ENCODE measurements at regions not wholly inside any gene's neighbourhood (a gene's known extent, or its start where the extent isn't known, plus 50 kb on each side); places are given as distances from the start of the nearest gene placed in this dataset.

DNA sequence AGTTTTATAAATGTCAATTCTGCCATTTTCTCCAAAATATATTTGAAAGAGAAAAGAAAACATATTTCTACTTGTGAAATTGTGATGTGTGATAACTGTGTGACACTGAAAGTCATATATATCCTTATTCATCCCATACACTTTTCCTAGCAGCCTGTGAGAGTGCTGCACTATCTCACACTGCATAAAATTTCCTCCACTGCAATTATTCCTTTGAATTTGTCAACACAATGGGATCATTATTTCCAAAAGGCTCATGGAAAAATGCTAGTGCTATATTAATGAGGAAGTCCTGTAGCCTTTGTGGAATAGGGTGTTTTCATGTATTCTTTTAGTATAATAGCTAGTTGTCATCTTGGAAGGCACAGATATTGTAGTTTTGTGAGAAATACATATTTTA, 504.1 kb downstream of the RPL10L start:
- Histone ChIP-seq H3K36me3 (replicated peaks; ENCODE audit: insufficient read depth, low read length) (no peaks in the 10 kb centered on the region), H3K9me2 (replicated peaks; ENCODE audit: insufficient read depth, low read length) (no peaks in the 10 kb centered on the region), H4K20me1 (ENCODE audit: insufficient read depth, low read length) (no peaks in the 10 kb centered on the region), H3K9me3 (replicated peaks; ENCODE audit: insufficient read depth, low read length) (no peaks in the 10 kb centered on the region), H3K27ac (ENCODE audit: low read length) (no peak overlapping the region), H3K9ac (ENCODE audit: low read length) (no peak overlapping the region), H3K4me1 (ENCODE audit: low read length) (no peaks in the 10 kb centered on the region), H2AFZ (ENCODE audit: low read length) (no peak overlapping the region), H3K4me3 (ENCODE audit: low read length) (no peak overlapping the region), H3K4me2 (ENCODE audit: low read depth, low read length) (no peak overlapping the region), H3F3A (ENCODE audit: insufficient read depth, low read length) (no peaks in the 10 kb centered on the region), H3K27me3 (replicated peaks; ENCODE audit: insufficient read depth, low read length) (no peaks in the 10 kb centered on the region), H3K79me2 (ENCODE audit: low read length) (no peaks in the 10 kb centered on the region)
- DNase-seq, result no peak
- TF ChIP-seq EZH2phosphoT487 (IDR thresholded peaks at IDR 0.05; ENCODE audit: low read length) (no peak), EZH2 (optimal IDR thresholded peaks at IDR 0.05; ENCODE audit: low read depth, low read length) (no peak)
- TF ChIP-seq, protein P1, sequence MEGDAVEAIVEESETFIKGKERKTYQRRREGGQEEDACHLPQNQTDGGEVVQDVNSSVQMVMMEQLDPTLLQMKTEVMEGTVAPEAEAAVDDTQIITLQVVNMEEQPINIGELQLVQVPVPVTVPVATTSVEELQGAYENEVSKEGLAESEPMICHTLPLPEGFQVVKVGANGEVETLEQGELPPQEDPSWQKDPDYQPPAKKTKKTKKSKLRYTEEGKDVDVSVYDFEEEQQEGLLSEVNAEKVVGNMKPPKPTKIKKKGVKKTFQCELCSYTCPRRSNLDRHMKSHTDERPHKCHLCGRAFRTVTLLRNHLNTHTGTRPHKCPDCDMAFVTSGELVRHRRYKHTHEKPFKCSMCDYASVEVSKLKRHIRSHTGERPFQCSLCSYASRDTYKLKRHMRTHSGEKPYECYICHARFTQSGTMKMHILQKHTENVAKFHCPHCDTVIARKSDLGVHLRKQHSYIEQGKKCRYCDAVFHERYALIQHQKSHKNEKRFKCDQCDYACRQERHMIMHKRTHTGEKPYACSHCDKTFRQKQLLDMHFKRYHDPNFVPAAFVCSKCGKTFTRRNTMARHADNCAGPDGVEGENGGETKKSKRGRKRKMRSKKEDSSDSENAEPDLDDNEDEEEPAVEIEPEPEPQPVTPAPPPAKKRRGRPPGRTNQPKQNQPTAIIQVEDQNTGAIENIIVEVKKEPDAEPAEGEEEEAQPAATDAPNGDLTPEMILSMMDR (IDR thresholded peaks at IDR 0.05; ENCODE audit: low read length), result no peak

DNA sequence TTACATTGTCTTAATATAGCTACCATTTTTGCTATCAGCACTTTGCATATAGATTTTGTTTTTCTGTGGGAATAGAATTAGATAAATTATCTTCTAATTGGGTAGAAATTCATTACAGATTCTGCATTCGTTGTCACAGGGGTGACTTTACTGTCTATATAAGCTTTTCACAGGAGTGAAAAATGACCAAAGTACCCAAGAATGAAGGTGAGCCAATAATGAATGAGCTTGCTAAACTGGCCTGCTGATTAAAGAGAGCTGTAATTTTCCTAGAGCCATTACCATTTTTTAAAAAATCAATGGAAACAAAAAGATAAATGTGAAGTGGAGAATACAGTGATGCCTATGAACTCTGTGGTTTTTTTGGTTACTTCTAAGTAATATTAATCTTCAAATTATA, 504.6 kb downstream of the RPL10L start:
- Histone ChIP-seq H3K27ac (ENCODE audit: low read length) (no peak overlapping the region), H3K9me2 (replicated peaks; ENCODE audit: insufficient read depth, low read length) (no peaks in the 10 kb centered on the region), H3K4me2 (ENCODE audit: low read depth, low read length) (no peak overlapping the region), H4K20me1 (ENCODE audit: insufficient read depth, low read length) (no peaks in the 10 kb centered on the region), H2AFZ (ENCODE audit: low read length) (no peak overlapping the region), H3K4me1 (ENCODE audit: low read length) (no peaks in the 10 kb centered on the region), H3K36me3 (replicated peaks; ENCODE audit: insufficient read depth, low read length) (no peaks in the 10 kb centered on the region), H3K4me3 (ENCODE audit: low read length) (no peak overlapping the region), H3K9me3 (replicated peaks; ENCODE audit: insufficient read depth, low read length) (no peaks in the 10 kb centered on the region), H3K79me2 (ENCODE audit: low read length) (no peaks in the 10 kb centered on the region), H3K9ac (ENCODE audit: low read length) (no peak overlapping the region), H3F3A (ENCODE audit: insufficient read depth, low read length) (no peaks in the 10 kb centered on the region), H3K27me3 (replicated peaks; ENCODE audit: insufficient read depth, low read length) (no peaks in the 10 kb centered on the region)
- TF ChIP-seq EZH2phosphoT487 (IDR thresholded peaks at IDR 0.05; ENCODE audit: low read length) (no peak), EZH2 (optimal IDR thresholded peaks at IDR 0.05; ENCODE audit: low read depth, low read length) (no peak)
- TF ChIP-seq, protein P1 (IDR thresholded peaks at IDR 0.05; ENCODE audit: low read length), result no peak
- no peak for DNase-seq

DNA sequence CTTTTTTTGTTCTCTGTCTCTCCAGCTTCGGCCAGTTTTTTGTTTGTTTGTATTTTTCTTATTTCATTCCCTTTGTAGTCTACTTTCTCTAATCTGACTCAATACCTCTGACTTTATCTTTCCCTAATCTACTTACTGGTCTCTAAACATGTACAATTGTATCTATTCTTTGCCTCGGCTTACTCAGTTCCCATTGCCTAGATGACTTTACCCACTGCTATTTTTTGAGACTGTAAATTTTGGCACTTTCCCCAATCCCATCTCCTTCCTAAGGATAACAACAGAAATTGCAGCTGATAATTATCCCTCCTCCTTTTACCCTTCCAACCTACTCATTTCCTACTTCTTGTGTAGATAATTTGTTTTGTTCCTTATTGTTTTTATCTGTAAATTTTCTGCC, 511.1 kb downstream of the RPL10L start:
- TF ChIP-seq EZH2 (optimal IDR thresholded peaks at IDR 0.05; ENCODE audit: low read depth, low read length) (no peak), EZH2phosphoT487 (IDR thresholded peaks at IDR 0.05; ENCODE audit: low read length) (no peak)
- TF ChIP-seq, protein P1 (IDR thresholded peaks at IDR 0.05; ENCODE audit: low read length), result no peak
- H3K79me2 ChIP-seq (ENCODE audit: low read length), result no peaks in the 10 kb centered on the region
- no peak overlapping the region for H2AFZ ChIP-seq (ENCODE audit: low read length)

More for the DNA sequence above, 511.1 kb downstream of the RPL10L start:
- no peak for DNase-seq
- Histone ChIP-seq H3K9me2 (replicated peaks; ENCODE audit: insufficient read depth, low read length) (no peaks in the 10 kb centered on the region), H3K27me3 (replicated peaks; ENCODE audit: insufficient read depth, low read length) (no peaks in the 10 kb centered on the region), H4K20me1 (ENCODE audit: insufficient read depth, low read length) (no peaks in the 10 kb centered on the region), H3K4me3 (ENCODE audit: low read length) (no peak overlapping the region), H3K9ac (ENCODE audit: low read length) (no peak overlapping the region), H3K36me3 (replicated peaks; ENCODE audit: insufficient read depth, low read length) (no peaks in the 10 kb centered on the region), H3K27ac (ENCODE audit: low read length) (no peak overlapping the region), H3F3A (ENCODE audit: insufficient read depth, low read length) (no peaks in the 10 kb centered on the region), H3K4me2 (ENCODE audit: low read depth, low read length) (no peak overlapping the region), H3K4me1 (ENCODE audit: low read length) (no peaks in the 10 kb centered on the region), H3K9me3 (replicated peaks; ENCODE audit: insufficient read depth, low read length) (no peaks in the 10 kb centered on the region)

All from MM.1S (cell line).